Left kidney (tissue), 1 donor: ENCODE measurements at regions not wholly inside any gene's neighbourhood (a gene's known extent, or its start where the extent isn't known, plus 50 kb on each side); places are given as distances from the start of the nearest gene placed in this dataset.
"Not testable (repeated sequence)": the region's sequence is repeated elsewhere in the genome, so short reads cannot be mapped to it uniquely, and the experiment has no call there.

Source experiments
- DNase-seq: peaks from one replicate; pipeline ENCODE4 v3.0.0-alpha.2; 2013

- no peak for DNase-seq
Observed at GRCh38 chr14:40365305-40365704, 933.1 kb upstream of the FBXO33 start.

DNA sequence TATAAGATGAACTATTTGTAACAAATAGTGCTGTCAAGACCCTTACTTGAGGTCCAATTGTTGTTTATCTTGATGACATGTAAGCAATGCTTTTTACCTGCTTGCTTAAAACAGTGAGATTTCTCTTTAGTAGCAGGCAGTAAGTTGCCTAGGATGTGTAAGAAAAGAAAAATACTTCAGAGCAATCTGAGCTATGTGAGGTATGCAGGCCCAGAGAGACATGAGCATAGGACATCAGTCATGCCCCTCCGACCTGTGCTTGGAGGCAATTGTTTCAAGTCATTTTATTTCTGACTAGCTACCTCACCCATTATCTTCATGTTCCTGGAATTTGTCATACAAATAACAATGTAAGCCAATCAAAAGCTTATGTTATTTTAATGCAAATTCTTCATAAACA, 930.6 kb upstream of the FBXO33 start:
- no peak for DNase-seq

- DNase-seq = no peak
Observed at GRCh38 chr14:40354754-40355153, 922.5 kb upstream of the FBXO33 start.

DNA sequence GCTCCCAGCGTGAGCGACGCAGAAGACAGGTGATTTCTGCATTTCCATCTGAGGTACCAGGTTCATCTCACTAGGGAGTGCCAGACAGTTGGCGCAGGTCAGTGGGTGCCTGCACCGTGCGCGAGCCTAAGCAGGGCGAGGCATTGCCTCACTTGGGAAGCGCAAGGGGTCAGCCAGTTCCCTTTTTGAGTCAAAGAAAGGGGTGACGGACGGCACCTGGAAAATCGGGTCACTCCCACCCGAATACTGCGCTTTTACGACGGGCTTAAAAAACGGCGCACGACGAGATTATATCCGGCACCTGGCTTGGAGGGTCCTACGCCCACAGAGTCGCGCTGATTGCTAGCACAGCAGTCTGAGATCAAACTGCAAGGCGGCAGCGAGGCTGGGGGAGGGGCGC, 915.9 kb upstream of the FBXO33 start:
- not testable (repeated sequence) for DNase-seq

DNA sequence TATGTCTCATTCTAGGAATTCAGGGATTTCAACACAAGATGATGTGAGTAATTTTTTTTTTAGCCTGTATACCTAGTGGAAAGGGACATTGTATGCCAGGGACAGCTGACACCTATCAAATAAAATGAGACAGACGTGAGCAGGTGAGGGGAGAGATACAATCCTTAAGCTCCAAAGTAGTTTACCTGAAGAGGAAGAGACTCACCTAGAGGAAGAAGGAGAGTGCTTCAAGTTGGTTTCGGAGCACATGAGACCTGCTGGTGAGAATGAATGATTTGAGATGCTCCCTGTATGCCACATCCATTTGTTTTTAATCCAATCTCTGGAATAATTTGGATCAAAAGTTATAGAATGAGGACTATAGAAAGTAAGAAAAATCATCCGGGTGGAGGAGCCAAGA, 915.4 kb upstream of the FBXO33 start:
- DNase-seq = no peak

DNA sequence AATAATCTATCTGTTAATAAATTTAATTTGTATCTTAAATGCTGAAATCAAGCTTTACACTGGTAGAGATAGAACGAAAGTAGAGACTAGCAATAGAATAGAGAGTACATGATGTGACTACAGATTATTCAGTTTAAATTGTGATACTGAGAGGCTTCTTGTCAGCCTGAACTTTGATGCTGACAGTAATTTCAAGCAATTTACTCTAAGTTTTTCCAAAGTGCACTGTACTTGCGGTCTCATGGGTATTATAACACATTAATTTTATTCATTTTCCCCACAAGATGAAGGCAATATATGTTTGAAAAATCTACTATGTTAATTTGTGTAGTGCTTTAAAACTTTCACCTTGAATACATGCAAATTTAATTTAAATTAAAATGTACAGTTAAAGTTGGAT, 914.0 kb upstream of the FBXO33 start:
- DNase-seq = no peak

DNA sequence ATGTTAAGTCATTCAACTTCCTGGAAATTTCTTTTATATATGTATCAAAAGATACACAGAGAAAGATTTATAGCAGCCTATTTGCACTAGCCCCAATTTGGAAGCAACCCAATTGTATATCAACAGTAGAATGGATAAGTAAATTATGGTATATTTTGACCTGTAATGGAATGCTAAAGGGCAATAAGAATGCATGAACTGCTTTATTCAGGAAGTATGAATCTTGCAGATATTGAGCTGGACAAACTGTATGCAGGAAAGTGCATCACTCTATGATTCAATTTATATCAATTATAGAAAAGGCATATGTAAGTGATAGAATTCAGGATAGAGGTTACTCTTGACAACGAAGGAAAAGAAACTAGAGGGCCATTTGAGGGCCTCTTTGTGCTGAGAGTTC, 913.1 kb upstream of the FBXO33 start:
- no peak for DNase-seq

- DNase-seq = no peak
Observed at GRCh38 chr14:40340708-40341107, 908.5 kb upstream of the FBXO33 start.

DNA sequence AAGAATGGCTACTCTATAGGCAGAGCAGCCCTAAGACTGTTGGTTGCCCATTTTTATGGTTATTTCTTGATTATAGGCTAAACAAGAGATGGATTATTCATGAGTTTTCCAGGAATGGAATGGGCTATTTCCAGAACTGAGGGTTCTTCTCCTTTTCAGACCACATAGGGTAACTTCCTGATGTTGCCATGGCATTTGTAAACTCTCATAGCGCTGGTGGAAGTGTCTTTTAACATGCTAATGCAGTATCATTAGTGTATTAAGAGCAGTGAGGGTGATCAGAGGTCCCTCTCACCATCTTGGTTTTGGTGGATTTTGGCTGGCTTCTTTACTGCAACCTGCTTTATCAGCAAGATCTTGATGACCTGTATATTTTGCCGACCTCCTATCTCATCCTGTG, 904.6 kb upstream of the FBXO33 start:
- no peak for DNase-seq

DNA sequence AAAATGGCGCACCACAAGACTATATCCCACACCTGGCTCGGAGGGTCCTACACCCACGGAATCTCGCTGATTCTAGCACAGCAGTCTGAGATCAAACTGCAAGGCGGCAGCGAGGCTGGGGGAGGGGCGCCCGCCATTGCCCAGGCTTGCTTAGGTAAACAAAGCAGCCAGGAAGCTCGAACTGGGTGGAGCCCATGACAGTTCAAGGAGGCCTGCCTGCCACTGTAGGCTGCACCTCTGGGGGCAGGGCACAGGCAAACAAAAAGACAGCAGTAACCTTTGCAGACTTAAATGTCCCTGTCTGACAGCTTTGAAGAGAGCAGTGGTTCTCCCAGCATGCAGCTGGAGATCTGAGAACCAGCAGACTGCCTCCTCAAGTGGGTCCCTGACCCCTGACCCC, 894.3 kb upstream of the FBXO33 start:
- DNase-seq = not testable (repeated sequence)

DNA sequence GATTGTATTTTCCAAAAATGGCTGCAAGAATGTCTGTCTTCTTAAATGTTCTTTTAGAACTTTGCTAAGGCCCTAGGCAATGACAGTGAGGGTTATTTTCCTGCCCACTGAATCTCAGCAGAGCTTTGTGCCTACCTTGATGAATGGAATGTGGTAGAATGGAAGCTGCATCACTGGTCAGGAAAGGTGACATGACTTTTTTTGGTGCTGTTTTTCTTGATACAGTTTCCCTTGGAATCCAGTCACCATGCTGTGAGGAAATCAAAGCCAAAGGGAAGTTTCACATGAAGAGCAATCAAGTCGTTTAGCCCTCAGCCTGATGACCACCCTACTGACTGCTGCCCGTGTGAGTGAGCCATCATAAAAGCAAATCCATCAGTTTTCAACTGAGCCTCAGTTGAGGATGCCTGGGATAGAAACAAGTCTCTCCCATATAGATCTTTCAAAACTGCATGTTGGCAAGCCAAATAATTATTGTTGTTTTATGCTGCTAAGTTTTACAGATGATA, 886.0 kb upstream of the FBXO33 start:
- no peak for DNase-seq

DNA sequence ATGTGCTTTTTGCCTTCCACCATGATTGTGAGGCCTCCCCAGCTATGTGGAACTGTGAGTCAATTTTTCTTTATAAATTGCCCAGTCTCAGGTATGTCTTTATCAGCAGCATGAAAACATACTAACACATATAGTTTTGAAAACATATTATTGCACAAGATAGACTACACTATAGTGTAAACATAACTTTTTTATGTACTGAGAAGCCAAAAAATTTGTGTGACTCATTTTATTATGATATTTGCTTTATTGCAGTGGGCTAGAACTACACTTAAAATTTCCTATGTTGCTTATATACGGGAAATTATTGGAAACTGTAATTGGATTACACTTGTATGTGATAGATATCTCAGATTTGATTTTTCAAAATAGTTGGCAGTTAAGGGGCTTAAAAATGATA, 885.5 kb upstream of the FBXO33 start:
- DNase-seq = no peak

DNA sequence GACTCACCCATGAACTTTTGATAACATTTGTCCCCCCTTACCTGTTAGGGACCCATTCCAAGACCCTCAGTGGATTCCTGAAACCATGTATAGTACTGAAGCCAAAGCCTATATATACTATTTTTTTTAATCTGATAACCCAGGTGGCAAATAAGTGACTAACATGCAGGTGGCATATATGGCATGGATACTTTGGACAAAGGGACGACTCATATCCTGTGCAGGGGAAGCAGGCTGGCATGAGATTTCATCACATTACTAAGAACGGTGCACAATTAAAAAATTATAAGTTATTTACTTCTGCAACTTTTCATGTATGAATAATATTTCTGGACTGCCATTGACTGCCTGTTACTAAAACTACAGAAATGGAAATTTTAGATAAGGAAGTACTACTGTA, 880.1 kb upstream of the FBXO33 start:
- DNase-seq = no peak

- no peak for DNase-seq
Observed at GRCh38 chr14:40309124-40309523, 876.9 kb upstream of the FBXO33 start.

DNA sequence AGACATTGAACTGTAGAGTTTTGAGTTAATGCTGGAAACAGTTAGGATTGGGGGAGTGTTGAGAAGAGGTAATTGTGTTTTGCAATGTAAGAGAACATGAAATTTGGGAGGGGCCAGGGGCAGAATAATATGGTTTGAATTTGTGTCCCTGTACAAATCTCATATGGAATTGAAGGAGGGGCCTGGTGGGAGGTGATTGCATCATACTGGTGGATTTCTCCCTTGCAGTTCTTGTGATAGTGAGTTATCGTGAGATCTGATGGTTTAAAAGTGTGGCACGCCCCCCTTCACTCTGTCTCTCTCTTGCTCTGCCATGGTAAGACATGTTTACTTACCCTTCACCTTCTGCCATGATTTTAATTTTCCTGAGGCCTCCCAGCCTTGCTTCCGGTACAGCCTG, 876.0 kb upstream of the FBXO33 start:
- DNase-seq = no peak

DNA sequence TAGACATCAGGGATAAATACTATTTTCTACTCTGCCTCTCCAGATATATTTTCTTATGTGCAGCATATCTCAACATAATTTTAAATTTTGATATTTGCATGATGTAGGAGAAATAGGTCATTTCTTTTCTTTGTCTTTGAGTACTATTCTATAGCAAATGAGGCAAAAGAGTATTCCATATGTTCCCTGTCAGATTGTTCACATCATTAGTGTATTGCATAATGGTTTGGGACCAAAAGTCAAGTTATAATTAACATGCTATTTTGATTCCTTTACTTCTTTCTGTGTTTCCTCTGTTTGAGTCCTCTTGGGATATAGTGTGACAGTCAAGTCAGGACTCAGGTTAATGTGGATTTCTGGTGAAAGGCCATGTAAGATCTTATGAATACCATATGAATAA, 864.6 kb upstream of the FBXO33 start:
- no peak for DNase-seq

GRCh38 chr14:40292664-40293063, 860.4 kb upstream of the FBXO33 start:
- DNase-seq = no peak

- no peak for DNase-seq
Observed at GRCh38 chr14:40282196-40282595, 850.0 kb upstream of the FBXO33 start.

DNA sequence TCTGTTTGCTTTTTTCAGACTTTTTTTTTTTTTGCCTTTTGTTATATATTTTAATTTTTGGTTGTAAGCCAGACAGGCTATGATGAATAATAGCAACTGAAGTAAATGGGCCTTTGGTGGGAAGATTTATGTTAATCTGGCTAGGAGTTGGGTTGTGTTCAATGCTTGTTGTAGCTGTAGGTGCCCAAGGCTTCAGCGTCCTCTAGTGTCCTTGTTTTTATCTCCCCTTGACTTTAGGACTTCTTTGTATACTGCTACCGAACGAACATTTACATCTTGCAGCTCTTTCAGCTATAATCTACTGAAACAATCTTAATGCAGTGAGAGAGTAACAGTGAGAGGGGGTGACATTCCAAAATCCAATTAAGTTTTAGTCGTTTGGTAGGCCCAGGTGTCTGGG, 848.4 kb upstream of the FBXO33 start:
- DNase-seq = no peak

DNA sequence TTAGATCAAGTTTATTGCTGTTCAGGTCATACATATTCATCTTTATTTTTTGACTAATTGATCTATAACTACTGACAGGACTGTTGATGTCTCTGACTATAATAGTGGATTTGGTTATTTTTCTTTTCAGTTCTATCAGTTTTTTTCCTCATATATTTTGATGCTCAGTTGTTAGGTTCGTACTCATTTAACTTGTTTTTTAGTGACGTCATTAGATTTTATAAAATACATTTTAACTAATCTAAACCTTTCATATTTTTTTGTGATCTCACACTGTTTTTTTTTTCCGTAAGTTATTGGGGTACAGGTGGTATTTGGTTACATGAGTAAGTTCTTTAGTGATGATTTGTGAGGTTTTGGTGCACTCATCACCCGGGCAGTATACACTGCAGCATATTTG, 841.2 kb upstream of the FBXO33 start:
- no peak for DNase-seq

GRCh38 chr14:40271480-40271879, 839.2 kb upstream of the FBXO33 start:
- DNase-seq = no peak

- no peak for DNase-seq
Observed at GRCh38 chr14:40269436-40269835, 837.2 kb upstream of the FBXO33 start.

DNA sequence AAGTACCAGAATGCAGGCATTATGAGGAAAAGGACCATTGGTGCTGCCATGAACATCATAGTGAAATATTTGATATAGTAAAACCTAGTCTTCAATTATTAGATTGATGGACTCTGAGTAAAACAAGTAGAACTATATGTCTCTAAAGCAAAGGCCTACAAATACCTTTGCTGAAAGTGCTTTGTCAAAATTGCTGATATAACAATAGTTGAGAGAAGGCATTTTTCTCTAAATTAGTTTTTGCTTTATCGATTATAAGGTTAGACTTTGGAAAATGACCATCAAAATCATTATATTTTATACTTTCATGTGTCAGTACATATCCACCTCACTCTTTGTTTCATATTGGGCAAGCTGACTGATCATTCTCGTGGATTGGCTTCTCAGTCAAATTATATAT, 836.0 kb upstream of the FBXO33 start:
- DNase-seq = no peak

DNA sequence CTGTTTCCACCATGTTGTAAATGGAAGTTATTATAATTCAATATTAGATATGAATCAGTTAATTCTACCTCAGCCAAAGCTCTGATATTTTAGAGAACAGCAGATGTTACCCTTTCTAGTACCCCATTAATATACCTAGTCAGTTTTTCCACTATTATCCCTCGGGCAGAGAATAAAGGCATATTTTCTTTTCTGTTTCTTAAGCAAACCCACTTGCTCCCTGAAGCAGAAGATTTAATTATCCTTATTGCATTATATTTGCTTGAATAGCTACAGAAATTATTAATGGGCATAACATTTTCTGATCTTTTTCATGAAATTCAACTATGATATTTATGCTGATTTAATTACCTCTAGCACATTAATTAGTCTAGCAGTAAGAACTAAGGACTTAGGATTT, 832.9 kb upstream of the FBXO33 start:
- no peak for DNase-seq

DNA sequence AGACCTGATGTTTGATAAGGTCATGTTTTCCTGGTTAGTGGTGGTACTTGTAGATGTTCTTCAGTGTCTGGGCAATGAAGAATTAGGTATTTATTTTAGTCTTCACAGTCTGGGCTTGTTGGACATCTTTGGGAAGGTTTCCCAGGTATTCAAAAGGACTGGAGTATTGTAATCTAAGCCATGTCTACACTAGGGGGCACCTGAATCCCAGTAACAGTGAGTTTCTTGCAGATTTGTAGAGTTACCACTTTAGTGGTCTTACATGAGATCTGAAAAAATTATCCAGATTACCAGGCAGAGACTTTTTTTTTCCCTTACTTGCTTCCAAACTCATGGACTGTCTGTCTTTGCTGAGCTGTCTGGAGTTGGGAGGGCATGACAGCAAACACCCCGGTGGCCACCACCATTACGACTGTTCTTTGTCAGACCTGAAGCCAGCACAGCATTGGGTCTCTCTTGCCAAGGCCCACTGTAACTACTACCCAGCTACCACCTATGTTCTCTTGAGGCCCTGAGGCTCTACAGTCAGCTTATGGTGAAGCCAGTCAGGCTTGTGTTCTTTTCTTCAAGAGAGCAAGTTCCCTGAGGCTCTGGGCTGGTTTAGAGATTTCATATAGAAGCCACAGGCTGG, 820.7 kb upstream of the FBXO33 start:
- no peak for DNase-seq
